Keratinocyte (primary cell): ENCODE measurements at regions not wholly inside any gene's neighbourhood (a gene's known extent, or its start where the extent isn't known, plus 50 kb on each side); places are given as distances from the start of the nearest gene placed in this dataset.

Experiments used
- DNase-seq: peaks from one replicate; pipeline ENCODE4 v3.0.0-alpha.2; 2011; ENCODE audit warnings: low read depth, missing footprints, low spot score
- FAIRE-seq: peaks from 2 replicates; lab custom pipeline; 2011; peaks lifted over from hg19 to GRCh38; lab: Jason Lieb, UNC
- H2AFZ ChIP-seq: 2 replicates; pipeline ENCODE4 v1.6.0; 2012; ENCODE audit warnings: low read length, control low read depth, inconsistent platforms; ENCODE audit not compliant: control insufficient read depth
- H3K27ac ChIP-seq: 2 replicates; pipeline ENCODE4 v1.5.1; 2011; ENCODE audit warnings: low read length; ENCODE audit not compliant: control insufficient read depth, insufficient read depth
- H3K27me3 ChIP-seq: 3 replicates; pipeline ENCODE4 v1.6.0; 2011; ENCODE audit warnings: low read length; ENCODE audit not compliant: control insufficient read depth, insufficient read depth; ENCODE audit errors: extremely low read depth
- H3K36me3 ChIP-seq, 2 experiments: 2 replicates in 1 of 2; 3 replicates in 1 of 2; pipeline ENCODE4 v1.5.1; 2011; ENCODE audit warnings: low read length in 2 of 2, mild to moderate bottlenecking in 1 of 2; ENCODE audit not compliant: control insufficient read depth in 2 of 2, insufficient read depth in 2 of 2; ENCODE audit errors: extremely low read depth in 1 of 2
- H3K4me1 ChIP-seq: 3 replicates; pipeline ENCODE4 v1.5.1; 2011; ENCODE audit warnings: low read length; ENCODE audit not compliant: control insufficient read depth, insufficient read depth; ENCODE audit errors: extremely low read depth
- H3K4me2 ChIP-seq: 3 replicates; pipeline ENCODE4 v1.6.0; 2011; ENCODE audit warnings: low read depth, low read length; ENCODE audit not compliant: control insufficient read depth, insufficient read depth; ENCODE audit errors: extremely low read depth
- H3K4me3 ChIP-seq, 3 experiments: fragments of 200-600 bp in 1 of 3; sonication (generic) in 1 of 3; 2 replicates in 2 of 3; 3 replicates in 1 of 3; pipeline ENCODE4 v1.5.1; 2011 to 2016; ENCODE audit warnings: low read length in 3 of 3, mild to moderate bottlenecking in 3 of 3, control low read depth in 2 of 3, inconsistent platforms in 1 of 3, low read depth in 1 of 3, mixed read lengths in 1 of 3, mixed run types in 1 of 3, moderate library complexity in 1 of 3; ENCODE audit not compliant: control insufficient read depth in 2 of 3, insufficient read depth in 2 of 3; ENCODE audit errors: extremely low read depth in 1 of 3
- H3K79me2 ChIP-seq: 2 replicates; pipeline ENCODE4 v1.6.0; 2012; ENCODE audit warnings: low read length; ENCODE audit not compliant: control insufficient read depth, insufficient read depth
- H3K9ac ChIP-seq: 3 replicates; pipeline ENCODE4 v1.6.0; 2011; ENCODE audit warnings: low read length; ENCODE audit not compliant: control insufficient read depth, insufficient read depth; ENCODE audit errors: extremely low read depth
- H3K9me1 ChIP-seq: 3 replicates; pipeline ENCODE4 v1.6.0; 2011; ENCODE audit warnings: low read length; ENCODE audit not compliant: control insufficient read depth, insufficient read depth; ENCODE audit errors: extremely low read depth
- H3K9me3 ChIP-seq: 2 replicates; pipeline ENCODE4 v1.5.1; 2012; ENCODE audit warnings: low read depth, low read length; ENCODE audit not compliant: control insufficient read depth
- H4K20me1 ChIP-seq: 3 replicates; pipeline ENCODE4 v1.6.0; 2011; ENCODE audit warnings: low read length; ENCODE audit not compliant: control insufficient read depth, insufficient read depth; ENCODE audit errors: extremely low read depth
- CTCF ChIP-seq, 3 experiments: IDR thresholded peaks in 1 of 3; conservative IDR thresholded peaks in 1 of 3; optimal IDR thresholded peaks in 1 of 3; 2 replicates in 2 of 3; 3 replicates in 1 of 3; pipeline versions ENCODE3 to v1.5.1; 2011; ENCODE audit warnings: low read length in 3 of 3, mild to moderate bottlenecking in 3 of 3, moderate library complexity in 2 of 3, control low read depth in 1 of 3, inconsistent platforms in 1 of 3; ENCODE audit not compliant: insufficient read depth in 2 of 3; ENCODE audit errors: extremely low read depth in 1 of 3
- EZH2 ChIP-seq: IDR thresholded peaks from one replicate; pipeline ENCODE4 v1.6.1; 2012; ENCODE audit warnings: inconsistent platforms, mild to moderate bottlenecking, low read length, moderate library complexity
- dilution Hi-C: fragments of 300-500 bp; cut with MboI; formaldehyde crosslinking; loops from one replicate; pipeline ENCODE4 v1.7.0; 2020; ENCODE audit warnings: low sequenced_read_pairs; ENCODE audit not compliant: extremely low pct_ligation_motif_present

- Histone ChIP-seq H3K4me2 (no peak overlapping the region), H3K27me3 (no peaks in the 10 kb centered on the region)
Measured at GRCh38 chr4:188214861-188215260, 75.6 kb downstream of the TRIML1 start.

GRCh38 chr4:188218392-188218791 lies 79.2 kb downstream of the TRIML1 start:
- no peak overlapping the region for H3K27ac ChIP-seq
- no peaks in the 10 kb centered on the region for H3K36me3 ChIP-seq
- H3K4me1 ChIP-seq, result no peaks in the 10 kb centered on the region
- TF ChIP-seq EZH2 (no peak), CTCF (optimal IDR thresholded peaks at IDR 0.05 in 1 of 3, IDR thresholded peaks at IDR 0.05 in 1 of 3, conservative IDR thresholded peaks at IDR 0.05 in 1 of 3; ENCODE audit: extremely low read depth in 1 of 3, insufficient read depth in 2 of 3, low read length in 3 of 3) (no peak)
- peaks cover 2% of the 10 kb centered on the region for H3K9me3 ChIP-seq
- DNase-seq (no peak), FAIRE-seq (no peak)
- H3K27me3 ChIP-seq, result no peaks in the 10 kb centered on the region
- no peaks in the 10 kb centered on the region for H4K20me1 ChIP-seq
- no peak overlapping the region for H2AFZ ChIP-seq
- dilution Hi-C loops, result no loop called here
- H3K9ac ChIP-seq, result no peak overlapping the region
- H3K9me1 ChIP-seq, result no peaks in the 10 kb centered on the region
- H3K4me2 ChIP-seq, result no peak overlapping the region
- H3K79me2 ChIP-seq, result no peaks in the 10 kb centered on the region
- H3K4me3 ChIP-seq, result no peak overlapping the region

More at GRCh38 chr4:188214861-188215260, 75.6 kb downstream of the TRIML1 start:
- no peak overlapping the region for H3K9ac ChIP-seq
- peaks cover 2% of the 10 kb centered on the region for H3K9me3 ChIP-seq
- FAIRE-seq, result no peak
- no peaks in the 10 kb centered on the region for H3K4me1 ChIP-seq
- dilution Hi-C loops, result no loop called here
- no peak for DNase-seq
- no peak overlapping the region for H3K27ac ChIP-seq
- TF ChIP-seq EZH2, result no peak
- no peak for TF ChIP-seq CTCF (optimal IDR thresholded peaks at IDR 0.05 in 1 of 3, IDR thresholded peaks at IDR 0.05 in 1 of 3, conservative IDR thresholded peaks at IDR 0.05 in 1 of 3; ENCODE audit: extremely low read depth in 1 of 3, insufficient read depth in 2 of 3, low read length in 3 of 3)
- no peaks in the 10 kb centered on the region for H3K9me1 ChIP-seq
- H3K36me3 ChIP-seq, result no peaks in the 10 kb centered on the region
- no peaks in the 10 kb centered on the region for H3K79me2 ChIP-seq
- H2AFZ ChIP-seq, result no peak overlapping the region
- H4K20me1 ChIP-seq, result no peaks in the 10 kb centered on the region
- no peak overlapping the region for H3K4me3 ChIP-seq
